A172 (cell line): ENCODE measurements at regions not wholly inside any gene's neighbourhood (a gene's known extent, or its start where the extent isn't known, plus 50 kb on each side); places are given as distances from the start of the nearest gene placed in this dataset.

ENCODE experiments used
- DNase-seq: peaks from one replicate; pipeline ENCODE4 v3.0.0-alpha.2; 2015; ENCODE audit warnings: low spot score

- no peak for DNase-seq
These were observed 145.1 kb upstream of the CDH19 start for GRCh38 chr18:66749030-66749429.

- no peak for DNase-seq
These were observed 138.9 kb upstream of the CDH19 start for GRCh38 chr18:66742832-66743231.

GRCh38 chr18:66735933-66736332, 132.0 kb upstream of the CDH19 start:
- DNase-seq = no peak

DNA sequence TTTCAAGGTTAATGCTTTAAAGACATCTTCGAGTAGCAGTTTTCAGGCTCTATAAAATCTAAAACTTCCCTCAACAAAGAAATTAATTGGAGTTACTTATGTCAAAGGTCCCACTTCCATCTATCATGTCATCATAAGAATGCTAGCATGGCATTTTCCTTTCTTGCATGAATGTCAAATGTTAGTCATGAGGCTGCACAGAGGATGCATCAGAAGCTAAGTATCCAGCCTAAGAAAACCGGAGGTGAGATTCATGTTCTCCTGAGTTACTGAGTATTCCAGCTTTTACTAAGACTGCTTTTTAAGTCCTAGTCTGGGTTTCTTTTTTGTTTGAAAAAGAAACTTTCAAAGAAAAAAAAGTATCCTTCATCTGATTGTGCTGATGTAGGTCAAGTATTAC, 130.6 kb upstream of the CDH19 start:
- no peak for DNase-seq

GRCh38 chr18:66731890-66732289, 128.0 kb upstream of the CDH19 start:
- no peak for DNase-seq

- no peak for DNase-seq
These were observed 125.8 kb upstream of the CDH19 start for GRCh38 chr18:66729442-66730239.

DNA sequence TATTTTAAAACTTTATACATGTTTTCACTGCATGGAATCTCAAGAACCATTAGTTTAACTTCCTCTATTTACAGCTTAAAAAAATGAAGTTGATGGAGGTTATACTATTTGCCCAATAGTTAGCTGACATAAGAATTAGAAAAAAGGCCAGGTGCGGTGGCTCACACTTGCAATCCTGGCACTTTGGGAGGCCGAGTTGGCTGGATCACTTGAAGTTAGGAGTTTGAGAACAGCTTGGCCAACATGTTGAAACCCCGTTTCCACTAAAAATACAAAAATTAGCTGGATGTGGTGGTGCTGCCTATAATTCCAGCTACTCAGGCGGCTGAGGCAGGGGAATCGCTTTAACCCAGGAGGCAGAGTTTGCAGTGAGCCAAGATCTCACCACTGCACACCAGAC, 125.1 kb upstream of the CDH19 start:
- no peak for DNase-seq

GRCh38 chr18:66727991-66728390, 124.1 kb upstream of the CDH19 start:
- DNase-seq = no peak

GRCh38 chr18:66724664-66725356, 120.9 kb upstream of the CDH19 start:
- DNase-seq = no peak

DNA sequence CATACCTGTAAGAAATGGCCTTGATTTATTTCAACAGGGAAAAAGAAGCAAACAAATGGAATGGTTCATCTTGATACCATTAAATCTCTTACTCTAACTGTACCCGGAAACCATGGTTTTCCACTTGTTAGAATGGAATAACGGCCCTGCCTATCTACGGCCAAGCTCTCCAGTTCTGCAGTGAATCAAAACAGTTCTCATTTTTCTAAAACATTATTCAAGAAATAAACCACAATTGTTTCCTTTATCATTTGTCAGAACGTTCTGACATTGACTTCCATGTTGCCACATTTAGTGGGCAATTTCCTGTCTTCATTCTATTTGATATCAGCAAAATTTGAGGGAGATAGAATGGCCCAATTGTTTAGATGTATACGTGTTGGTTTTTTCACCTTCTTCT, 118.8 kb upstream of the CDH19 start:
- peak; percentile 5 for DNase-seq

DNA sequence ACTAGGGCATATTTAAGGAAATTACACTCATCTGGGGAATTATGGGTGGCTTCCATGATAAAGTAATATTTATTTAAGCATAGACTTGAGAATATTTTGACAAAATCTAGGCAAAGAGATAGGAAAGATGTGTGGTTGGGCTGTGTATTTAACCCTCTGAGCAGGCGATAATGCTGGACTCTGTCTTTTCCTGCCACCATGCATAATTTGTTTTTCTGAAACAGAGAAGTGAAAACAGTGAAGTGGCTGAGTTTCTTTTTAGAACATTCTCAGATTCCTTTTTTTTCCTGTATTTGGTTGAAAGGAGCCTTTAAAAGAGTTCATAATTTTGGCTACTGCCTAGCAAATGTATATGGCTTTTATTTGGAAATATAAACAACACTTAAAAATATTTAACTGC, 104.8 kb upstream of the CDH19 start:
- no peak for DNase-seq

GRCh38 chr18:66707473-66707872, 103.6 kb upstream of the CDH19 start:
- no peak for DNase-seq

DNA sequence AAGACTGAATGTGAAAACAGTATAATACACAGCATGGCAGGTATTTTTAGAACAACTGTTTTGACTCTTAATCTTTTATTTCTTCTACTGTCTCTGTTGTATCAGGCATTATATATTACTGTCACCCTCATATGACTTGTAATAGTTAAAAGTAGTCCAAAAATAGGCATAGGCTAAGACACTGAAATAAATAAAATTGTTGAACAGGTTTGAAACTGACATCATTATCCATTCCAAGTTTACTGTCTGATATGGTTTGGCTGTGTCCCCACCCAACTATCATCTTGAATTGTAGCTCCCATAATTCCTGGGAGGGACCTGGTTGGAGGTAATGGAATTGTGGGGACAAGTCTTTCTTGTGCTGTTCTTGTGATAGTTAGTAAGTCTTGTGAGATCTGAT, 91.4 kb upstream of the CDH19 start:
- DNase-seq = no peak

GRCh38 chr18:66694852-66695251, 91.0 kb upstream of the CDH19 start:
- no peak for DNase-seq

DNA sequence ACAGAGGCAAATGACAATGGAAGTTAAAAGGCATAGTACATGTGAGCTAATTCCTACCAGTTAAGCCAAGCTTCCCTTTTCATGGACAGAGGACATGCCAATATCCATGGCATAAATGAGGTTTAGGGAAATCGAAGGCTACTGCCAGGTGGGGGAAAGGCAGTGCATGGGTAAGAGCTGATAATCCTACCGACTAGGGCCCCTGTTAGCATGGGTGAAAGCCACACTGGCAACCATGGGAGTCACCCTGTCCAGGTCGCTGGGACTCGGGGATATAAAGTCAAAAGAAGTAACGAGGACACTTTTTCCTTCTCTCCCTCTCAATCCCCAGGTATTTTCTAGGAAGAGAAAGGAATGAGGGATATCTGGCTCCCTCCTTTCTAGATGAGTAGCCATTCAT, 83.7 kb upstream of the CDH19 start:
- DNase-seq = no peak

DNA sequence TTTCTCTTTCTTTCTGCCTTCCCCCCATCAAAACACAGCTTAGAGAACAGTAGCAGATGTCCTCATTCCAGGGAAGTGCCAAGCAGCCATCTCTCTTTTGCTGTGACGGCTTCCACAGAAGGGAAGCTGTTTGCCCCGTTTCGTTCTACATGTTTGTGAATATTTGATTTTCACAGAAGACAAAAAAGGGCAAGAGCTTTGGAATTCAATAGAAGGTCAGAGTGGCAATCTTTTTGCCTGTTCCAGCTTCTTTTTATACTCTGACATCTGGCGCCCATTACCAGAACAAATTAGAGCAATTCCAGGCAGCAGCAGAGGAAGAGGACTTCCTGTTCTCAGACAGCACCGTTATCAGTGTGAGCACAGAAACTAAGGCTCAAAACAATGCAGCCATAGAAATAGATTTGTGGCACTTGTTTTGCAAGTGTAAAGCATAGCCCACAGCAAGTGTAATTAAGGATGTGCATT, 79.0 kb upstream of the CDH19 start:
- DNase-seq = no peak

- DNase-seq = no peak
These were observed 72.8 kb upstream of the CDH19 start for GRCh38 chr18:66676699-66677098.

- no peak for DNase-seq
These were observed 70.4 kb upstream of the CDH19 start for GRCh38 chr18:66674286-66674685.

DNA sequence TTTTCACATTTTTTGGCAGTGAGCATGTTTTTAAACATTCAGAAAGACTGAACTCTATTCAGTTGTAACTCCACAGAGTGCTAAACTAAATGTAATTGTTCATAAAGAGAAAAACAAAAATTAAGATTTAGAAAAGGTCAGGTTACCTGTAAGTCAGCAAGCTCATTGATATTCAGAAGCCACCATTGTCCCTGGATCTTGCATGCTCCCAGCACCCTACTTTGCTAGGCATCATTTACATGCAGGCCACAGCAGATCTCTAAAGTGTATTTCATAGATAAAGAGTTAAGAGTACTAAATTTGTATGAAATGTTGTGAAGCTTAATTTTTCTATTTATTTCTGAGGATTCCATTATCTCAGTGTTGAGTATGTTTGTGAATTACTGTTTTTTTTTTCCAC, 64.8 kb upstream of the CDH19 start:
- DNase-seq = no peak

DNA sequence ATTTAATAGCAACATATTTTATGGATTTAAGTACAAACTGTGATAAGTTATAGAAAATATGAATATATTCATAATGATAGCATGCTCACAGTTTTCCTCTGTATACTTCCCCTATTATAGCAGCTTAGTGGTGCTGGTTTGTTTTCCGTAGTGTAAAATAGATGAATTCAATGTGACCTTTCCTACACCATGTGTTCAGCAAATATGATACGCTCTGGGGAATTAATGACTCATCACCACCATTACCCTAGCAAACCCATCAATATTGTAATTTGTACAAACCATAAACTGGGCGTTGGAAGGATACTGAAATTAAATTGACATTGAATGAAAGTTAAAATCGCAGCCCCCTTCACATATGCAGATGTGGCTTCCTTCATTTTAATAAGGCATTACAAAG, 58.7 kb upstream of the CDH19 start:
- DNase-seq = no peak

GRCh38 chr18:66655407-66655806, 51.5 kb upstream of the CDH19 start:
- DNase-seq = no peak
